Embryonic facial prominence (tissue), 1 donor: ENCODE measurements at regions not wholly inside any gene's neighbourhood (a gene's known extent, or its start where the extent isn't known, plus 50 kb on each side); places are given as distances from the start of the nearest gene placed in this dataset.
A peak's percentile ranks its signal among the peaks of the same experiment; 100 is the strongest.

Source experiments
- DNase-seq: peaks from one replicate; pipeline ENCODE4 v3.0.0-alpha.2; 2016; ENCODE audit errors: extremely low spot score

- no peak for DNase-seq
Observed at GRCh38 chr2:143955401-143956065, 564.4 kb downstream of the ZEB2 start.

- DNase-seq: no peak
Observed at GRCh38 chr2:143954844-143955243, 565.1 kb downstream of the ZEB2 start.

GRCh38 chr2:143954186-143954585 is 565.7 kb downstream of the ZEB2 start:
- no peak for DNase-seq

- no peak for DNase-seq
Observed at GRCh38 chr2:143953451-143954030, 566.4 kb downstream of the ZEB2 start.

- no peak for DNase-seq
Observed at GRCh38 chr2:143952536-143952935, 567.4 kb downstream of the ZEB2 start.

- no peak for DNase-seq
Observed at GRCh38 chr2:143950704-143951103, 569.2 kb downstream of the ZEB2 start.

- DNase-seq: no peak
Observed at GRCh38 chr2:143949121-143949848, 570.6 kb downstream of the ZEB2 start.

- no peak for DNase-seq
Observed at GRCh38 chr2:143948710-143949109, 571.2 kb downstream of the ZEB2 start.

- DNase-seq: peak; percentile 97
Observed at GRCh38 chr2:143946436-143947391, 573.2 kb downstream of the ZEB2 start.

GRCh38 chr2:143942486-143942885 is 577.4 kb downstream of the ZEB2 start:
- DNase-seq: no peak

- no peak for DNase-seq
Observed at GRCh38 chr2:143940720-143941119, 579.2 kb downstream of the ZEB2 start.

- no peak for DNase-seq
Observed at GRCh38 chr2:143939626-143940330, 580.1 kb downstream of the ZEB2 start.

- no peak for DNase-seq
Observed at GRCh38 chr2:143937723-143938350, 582.1 kb downstream of the ZEB2 start.

- DNase-seq: no peak
Observed at GRCh38 chr2:143936848-143937722, 582.8 kb downstream of the ZEB2 start.

GRCh38 chr2:143936538-143936847 is 583.4 kb downstream of the ZEB2 start:
- DNase-seq: no peak

- DNase-seq: no peak
Observed at GRCh38 chr2:143935482-143935752, 584.5 kb downstream of the ZEB2 start.

GRCh38 chr2:143934626-143935481 is 585.1 kb downstream of the ZEB2 start:
- DNase-seq: no peak

- no peak for DNase-seq
Observed at GRCh38 chr2:143933946-143934569, 585.9 kb downstream of the ZEB2 start.

GRCh38 chr2:143930891-143931290 is 589.0 kb downstream of the ZEB2 start:
- DNase-seq: no peak
